Effector memory CD8-positive, alpha-beta T cell (primary cell): ENCODE measurements at regions not wholly inside any gene's neighbourhood (a gene's known extent, or its start where the extent isn't known, plus 50 kb on each side); places are given as distances from the start of the nearest gene placed in this dataset.
"Not testable (repeated sequence)": the region's sequence is repeated elsewhere in the genome, so short reads cannot be mapped to it uniquely, and the experiment has no call there.

ENCODE experiments used
- ATAC-seq: fragments of 150-1000 bp; cut with Tn5 transposase; replicated peaks from 2 replicates; pipeline ENCODE4 v1.10.0; 2021; ENCODE audit warnings: mild to moderate bottlenecking, moderate library complexity
- DNase-seq, 3 experiments: peaks; one replicate each; pipeline ENCODE4 v3.0.0; 2021
- H3K27ac Mint-ChIP-seq, 2 donors: one replicate each; pipeline ENCODE4 v1.8.0; 2022; ENCODE audit warnings: mild to moderate bottlenecking in 2 of 2, mixed read lengths in 2 of 2, moderate library complexity in 2 of 2
- H3K27me3 Mint-ChIP-seq, 2 donors: one replicate each; pipeline ENCODE4 v1.8.0; 2022; ENCODE audit warnings: mixed read lengths in 2 of 2
- H3K36me3 Mint-ChIP-seq: one replicate; pipeline ENCODE4 v1.8.0; 2022; ENCODE audit warnings: mild to moderate bottlenecking, moderate library complexity, mixed read lengths; ENCODE audit not compliant: insufficient read depth
- H3K4me1 Mint-ChIP-seq, 2 donors: one replicate each; pipeline ENCODE4 v1.8.0; 2022; ENCODE audit warnings: low read depth in 2 of 2, mixed read lengths in 2 of 2
- H3K4me3 Mint-ChIP-seq, 2 donors: one replicate each; pipeline ENCODE4 v1.8.0; 2022; ENCODE audit warnings: mild to moderate bottlenecking in 2 of 2, mixed read lengths in 2 of 2, moderate library complexity in 2 of 2
- H3K9me3 Mint-ChIP-seq, 2 donors: one replicate each; pipeline ENCODE4 v1.8.0; 2022; ENCODE audit warnings: mixed read lengths in 2 of 2

DNA sequence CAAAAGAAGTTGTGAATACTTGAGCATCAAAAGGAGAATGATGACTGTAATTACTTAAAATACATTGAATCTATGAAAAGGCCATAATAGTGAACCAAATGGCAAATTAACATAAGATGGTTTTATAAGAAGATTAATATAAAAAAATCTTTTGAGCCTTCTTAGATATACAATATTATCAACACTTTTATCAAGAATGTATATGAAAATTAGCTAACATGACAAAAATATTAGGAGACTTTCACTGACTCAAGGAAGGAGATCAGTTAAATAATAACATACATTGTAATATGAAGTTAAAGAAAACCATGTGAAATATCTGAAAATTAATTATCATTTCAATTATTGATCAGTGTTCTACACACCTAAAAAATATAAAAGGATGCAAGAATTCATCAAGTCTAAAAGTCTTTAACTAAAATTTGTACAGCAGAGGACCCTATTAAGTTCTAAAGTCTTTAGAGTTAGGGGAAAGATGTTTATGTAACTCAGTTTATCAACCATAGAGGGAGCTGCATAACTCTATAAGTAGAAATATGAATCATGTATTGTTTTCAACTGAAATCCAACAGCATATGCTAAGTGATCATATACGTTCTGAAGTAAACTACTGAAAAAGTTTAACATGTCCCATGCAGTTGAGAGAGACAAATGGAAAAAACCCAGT, 756.1 kb upstream of the MIR17HG start:
- H3K4me3 Mint-ChIP-seq: no peak overlapping the region
- ATAC-seq: no peak
- H3K27me3 Mint-ChIP-seq: no peaks in the 10 kb centered on the region
- no peaks in the 10 kb centered on the region for H3K36me3 Mint-ChIP-seq
- no peak overlapping the region for H3K27ac Mint-ChIP-seq
- DNase-seq: no peak
- H3K9me3 Mint-ChIP-seq: peaks cover 0 to 2% of the 10 kb centered on the region in 2 donors
- no peaks in the 10 kb centered on the region for H3K4me1 Mint-ChIP-seq

GRCh38 chr13:90591927-90592268, 755.6 kb upstream of the MIR17HG start:
- Mint-ChIP-seq H3K27me3 (no peaks in the 10 kb centered on the region), H3K9me3 (peaks cover 0 to 2% of the 10 kb centered on the region in 2 donors), H3K4me1 (no peaks in the 10 kb centered on the region), H3K4me3 (no peak overlapping the region), H3K27ac (no peak overlapping the region), H3K36me3 (no peaks in the 10 kb centered on the region)
- ATAC-seq (no peak), DNase-seq (no peak)

DNA sequence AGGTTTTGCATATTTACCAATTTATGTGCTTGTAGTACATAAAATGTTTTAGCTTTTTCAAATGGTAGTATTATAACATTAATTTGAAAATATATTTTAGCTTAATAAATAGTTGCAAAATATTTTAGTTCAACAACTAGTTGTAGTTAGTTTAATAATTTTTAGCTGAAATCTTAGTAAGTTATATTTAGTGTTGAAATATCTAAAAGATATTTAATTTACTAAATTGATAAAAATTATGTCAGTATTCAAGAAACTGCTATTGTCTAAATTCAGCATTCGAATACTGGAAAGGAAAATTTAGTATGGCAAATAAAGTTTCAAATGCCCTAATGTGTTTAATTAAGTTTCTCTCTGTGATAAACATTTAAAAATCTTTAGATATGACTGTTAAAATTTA, 754.5 kb upstream of the MIR17HG start:
- Mint-ChIP-seq H3K4me3 (no peak overlapping the region), H3K27ac (no peak overlapping the region), H3K4me1 (no peaks in the 10 kb centered on the region), H3K9me3 (peaks cover 0 to 2% of the 10 kb centered on the region in 2 donors), H3K27me3 (no peaks in the 10 kb centered on the region), H3K36me3 (no peaks in the 10 kb centered on the region)
- no peak for DNase-seq
- ATAC-seq: no peak

- H3K27ac Mint-ChIP-seq: no peak overlapping the region
Measured at GRCh38 chr13:90594681-90595080, 752.8 kb upstream of the MIR17HG start.

GRCh38 chr13:90605664-90606063, 741.8 kb upstream of the MIR17HG start:
- no peaks in the 10 kb centered on the region for H3K4me1 Mint-ChIP-seq
- no peak overlapping the region for H3K4me3 Mint-ChIP-seq
- no peaks in the 10 kb centered on the region for H3K27me3 Mint-ChIP-seq
- peaks cover 4% of the 10 kb centered on the region for H3K36me3 Mint-ChIP-seq
- peaks cover 5 to 11% of the 10 kb centered on the region in 2 donors for H3K9me3 Mint-ChIP-seq
- no peak for ATAC-seq
- no peak overlapping the region for H3K27ac Mint-ChIP-seq
- no peak for DNase-seq

More at GRCh38 chr13:90594681-90595080, 752.8 kb upstream of the MIR17HG start:
- Mint-ChIP-seq H3K9me3 (peaks cover 6% of the 10 kb centered on the region in 2 donors), H3K4me3 (no peak overlapping the region), H3K27me3 (no peaks in the 10 kb centered on the region), H3K36me3 (no peaks in the 10 kb centered on the region), H3K4me1 (no peaks in the 10 kb centered on the region)
- DNase-seq: no peak
- no peak for ATAC-seq

DNA sequence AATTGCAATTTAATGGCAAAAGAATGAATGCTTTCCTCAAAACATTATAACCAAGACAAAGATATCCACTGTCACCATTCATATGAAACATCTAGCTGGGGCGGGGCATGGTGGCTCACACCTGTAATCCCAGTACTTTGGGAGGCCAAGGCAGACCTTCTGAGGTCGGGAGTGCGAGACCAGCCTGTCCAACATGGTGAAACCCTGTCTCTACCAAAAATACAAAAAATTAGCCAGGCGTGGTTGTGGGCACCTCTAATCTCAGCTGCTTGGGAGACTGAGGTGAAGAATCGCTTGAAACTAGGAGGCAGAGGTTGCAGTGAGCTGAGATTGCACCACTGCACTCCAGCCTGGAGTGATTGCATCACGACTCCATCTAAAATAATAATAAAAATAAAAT, 740.6 kb upstream of the MIR17HG start:
- H3K4me3 Mint-ChIP-seq, H3K27ac Mint-ChIP-seq, H3K36me3 Mint-ChIP-seq, H3K4me1 Mint-ChIP-seq, DNase-seq, H3K27me3 Mint-ChIP-seq, ATAC-seq: not testable (repeated sequence)
- peaks cover 5 to 11% of the 10 kb centered on the region in 2 donors for H3K9me3 Mint-ChIP-seq

DNA sequence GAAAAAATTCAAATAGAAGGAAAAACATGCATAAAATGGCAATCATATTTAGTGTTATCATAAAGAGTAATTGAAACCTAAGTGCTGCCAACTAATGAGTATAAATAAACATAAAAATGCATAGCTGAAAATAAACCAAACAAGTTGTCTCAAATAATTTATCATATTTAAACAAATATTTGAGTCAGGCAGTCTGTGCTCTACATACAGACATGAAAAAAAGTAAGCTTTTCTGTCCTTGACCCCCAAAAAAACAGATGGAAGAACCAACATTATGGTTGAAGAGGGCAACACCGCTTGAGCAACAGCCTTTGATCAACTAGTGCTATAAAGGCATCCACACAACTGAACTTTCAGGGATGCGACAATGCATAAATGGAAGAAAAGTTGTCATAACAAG, 735.1 kb upstream of the MIR17HG start:
- Mint-ChIP-seq H3K4me1 (no peaks in the 10 kb centered on the region), H3K9me3 (peaks cover 0 to 2% of the 10 kb centered on the region in 2 donors), H3K36me3 (peaks cover 4% of the 10 kb centered on the region), H3K4me3 (no peak overlapping the region), H3K27ac (no peak overlapping the region), H3K27me3 (no peaks in the 10 kb centered on the region)
- DNase-seq (no peak), ATAC-seq (no peak)

DNA sequence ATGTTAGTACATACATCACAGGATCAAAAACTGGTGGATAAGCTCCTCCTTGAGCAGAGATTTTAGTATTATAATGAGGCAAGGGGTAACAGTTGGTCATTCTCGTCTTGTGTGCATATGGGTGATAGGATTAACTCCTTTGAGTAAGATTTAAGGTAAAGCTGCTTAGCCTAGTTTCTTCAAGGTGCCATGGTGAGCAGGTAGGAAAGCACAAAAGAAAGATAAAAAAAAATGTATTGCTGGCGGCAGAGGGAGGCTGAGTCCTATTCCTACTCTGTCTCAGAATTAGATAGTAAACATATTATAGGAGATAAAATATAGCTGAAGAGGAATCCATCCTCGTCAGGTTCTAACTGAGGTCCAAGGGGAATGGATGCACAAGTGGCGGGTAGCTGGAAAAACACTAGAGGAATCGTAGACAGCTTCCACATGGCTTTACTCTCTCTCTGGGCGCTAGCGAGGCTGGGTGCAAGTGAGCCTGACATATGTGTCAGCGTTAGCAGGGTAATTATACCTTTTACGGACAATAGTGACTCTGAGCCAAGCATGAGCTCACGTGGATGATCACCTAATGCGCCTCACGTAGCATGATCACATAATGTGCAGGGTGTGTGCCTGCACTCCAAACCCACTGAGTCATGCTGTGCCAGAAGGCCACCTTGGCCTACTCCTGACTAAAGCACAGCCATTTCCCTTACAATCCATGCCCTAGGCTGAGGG, 734.3 kb upstream of the MIR17HG start:
- ATAC-seq (no peak), DNase-seq (no peak)
- H3K27me3 Mint-ChIP-seq: no peaks in the 10 kb centered on the region
- no peaks in the 10 kb centered on the region for H3K4me1 Mint-ChIP-seq
- no peak overlapping the region for H3K4me3 Mint-ChIP-seq
- no peaks in the 10 kb centered on the region for H3K9me3 Mint-ChIP-seq
- H3K27ac Mint-ChIP-seq: no peak overlapping the region
- H3K36me3 Mint-ChIP-seq: peaks cover 4% of the 10 kb centered on the region

DNA sequence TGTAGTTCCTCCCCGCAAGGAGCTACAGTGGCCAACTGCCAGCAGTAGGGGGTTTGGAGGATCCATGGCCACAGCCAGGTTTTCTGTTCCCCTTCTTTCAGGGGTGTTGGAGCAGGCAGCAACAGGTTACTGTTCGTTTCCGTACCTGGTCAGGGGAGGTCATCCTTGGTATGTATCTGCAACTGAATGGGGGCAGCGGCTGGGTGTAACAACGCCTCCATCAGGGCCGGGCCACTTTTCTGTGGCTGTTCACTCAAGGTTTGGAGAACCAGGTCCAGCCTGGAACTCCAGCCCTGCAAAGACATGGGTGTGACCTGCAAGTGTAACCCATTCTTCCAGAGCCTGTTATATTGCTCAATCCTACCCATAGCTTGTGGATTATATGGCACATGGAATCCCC, 732.3 kb upstream of the MIR17HG start:
- Mint-ChIP-seq H3K27me3 (no peaks in the 10 kb centered on the region), H3K9me3 (no peaks in the 10 kb centered on the region), H3K4me3 (no peak overlapping the region), H3K4me1 (no peaks in the 10 kb centered on the region), H3K36me3 (no peaks in the 10 kb centered on the region), H3K27ac (no peak overlapping the region)
- DNase-seq (no peak), ATAC-seq (no peak)

- no peak overlapping the region for H3K4me3 Mint-ChIP-seq
- no peaks in the 10 kb centered on the region for H3K27me3 Mint-ChIP-seq
- no peaks in the 10 kb centered on the region for H3K4me1 Mint-ChIP-seq
- ATAC-seq: no peak
- no peaks in the 10 kb centered on the region for H3K36me3 Mint-ChIP-seq
- DNase-seq: no peak
- no peak overlapping the region for H3K27ac Mint-ChIP-seq
- no peaks in the 10 kb centered on the region for H3K9me3 Mint-ChIP-seq
Measured at GRCh38 chr13:90615767-90616166, 731.7 kb upstream of the MIR17HG start.

- H3K9me3 Mint-ChIP-seq: peaks cover 0 to 2% of the 10 kb centered on the region in 2 donors
- no peak overlapping the region for H3K4me3 Mint-ChIP-seq
- DNase-seq (no peak), ATAC-seq (no peak)
- no peaks in the 10 kb centered on the region for H3K36me3 Mint-ChIP-seq
- H3K4me1 Mint-ChIP-seq: no peaks in the 10 kb centered on the region
- no peak overlapping the region for H3K27ac Mint-ChIP-seq
- H3K27me3 Mint-ChIP-seq: no peaks in the 10 kb centered on the region
Measured at GRCh38 chr13:90618133-90618532, 729.4 kb upstream of the MIR17HG start.

DNA sequence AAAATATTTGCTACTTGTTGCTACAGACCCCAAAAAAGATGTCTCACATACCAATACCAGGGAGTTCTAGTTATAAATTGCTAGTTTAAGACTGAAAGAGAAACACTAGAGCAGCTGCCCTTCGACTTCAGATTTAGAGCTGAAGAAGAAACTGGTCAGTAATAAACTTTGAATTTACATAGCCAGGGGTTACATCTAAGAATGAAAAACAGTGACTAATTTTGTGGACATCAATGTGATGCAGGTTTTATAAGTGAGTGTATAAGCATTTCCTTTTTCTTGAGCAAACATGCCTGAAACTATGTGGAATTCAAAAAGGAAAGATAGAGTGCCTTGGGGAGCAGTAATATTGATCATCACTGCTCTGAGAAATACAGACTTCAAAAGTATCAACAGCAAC, 724.9 kb upstream of the MIR17HG start:
- H3K27me3 Mint-ChIP-seq: no peaks in the 10 kb centered on the region
- H3K9me3 Mint-ChIP-seq: peaks cover 0 to 2% of the 10 kb centered on the region in 2 donors
- DNase-seq (no peak), ATAC-seq (no peak)
- H3K27ac Mint-ChIP-seq: no peak overlapping the region
- H3K4me3 Mint-ChIP-seq: no peak overlapping the region
- no peaks in the 10 kb centered on the region for H3K4me1 Mint-ChIP-seq
- H3K36me3 Mint-ChIP-seq: no peaks in the 10 kb centered on the region

DNA sequence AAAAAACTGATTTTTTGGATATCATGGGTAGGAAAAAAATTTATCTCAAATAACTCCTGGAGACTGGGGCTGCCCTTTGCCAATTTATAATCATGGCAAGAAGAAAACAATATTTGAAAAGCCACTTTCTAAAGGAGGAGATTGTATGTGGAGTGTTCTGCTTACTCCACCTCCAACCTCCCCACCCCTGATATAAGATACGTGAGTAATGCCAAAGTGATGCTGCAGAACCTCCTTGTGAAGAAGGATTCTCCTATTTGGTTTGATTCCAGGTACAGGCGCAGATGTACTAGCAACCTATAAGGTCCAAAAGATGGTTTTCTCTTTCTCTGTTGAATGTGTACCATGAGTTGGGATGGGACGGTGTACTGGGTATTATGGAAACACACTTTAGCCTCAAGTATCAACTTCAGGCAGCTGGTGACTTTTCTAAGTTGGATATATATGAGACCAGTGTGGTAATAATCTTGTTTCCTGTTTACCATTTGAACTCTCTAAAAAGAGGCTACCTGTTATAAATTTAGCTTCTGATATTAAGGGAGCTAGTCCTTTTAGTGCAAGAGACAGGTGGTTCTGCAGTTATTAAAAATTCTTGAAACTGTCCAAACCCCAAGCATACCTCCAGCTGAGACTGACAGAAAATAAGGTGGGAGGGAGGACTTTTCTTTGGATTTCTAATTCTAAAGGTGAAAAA, 724.0 kb upstream of the MIR17HG start:
- no peak overlapping the region for H3K27ac Mint-ChIP-seq
- peaks cover 0 to 2% of the 10 kb centered on the region in 2 donors for H3K9me3 Mint-ChIP-seq
- ATAC-seq (no peak), DNase-seq (no peak)
- no peaks in the 10 kb centered on the region for H3K4me1 Mint-ChIP-seq
- no peak overlapping the region for H3K4me3 Mint-ChIP-seq
- H3K27me3 Mint-ChIP-seq: no peaks in the 10 kb centered on the region
- H3K36me3 Mint-ChIP-seq: no peaks in the 10 kb centered on the region

- Mint-ChIP-seq H3K9me3 (peaks cover 0 to 3% of the 10 kb centered on the region in 2 donors), H3K27me3 (no peaks in the 10 kb centered on the region), H3K4me1 (no peaks in the 10 kb centered on the region), H3K36me3 (no peaks in the 10 kb centered on the region), H3K27ac (no peak overlapping the region), H3K4me3 (no peak overlapping the region)
- DNase-seq (no peak), ATAC-seq (no peak)
Measured at GRCh38 chr13:90627813-90628212, 719.7 kb upstream of the MIR17HG start.
